ENCODE measurements at regions not wholly inside any gene's neighbourhood (a gene's known extent, or its start where the extent isn't known, plus 50 kb on each side); places are given as distances from the start of the nearest gene placed in this dataset.
"Not testable (repeated sequence)": the region's sequence is repeated elsewhere in the genome, so short reads cannot be mapped to it uniquely, and the experiment has no call there.

DNA sequence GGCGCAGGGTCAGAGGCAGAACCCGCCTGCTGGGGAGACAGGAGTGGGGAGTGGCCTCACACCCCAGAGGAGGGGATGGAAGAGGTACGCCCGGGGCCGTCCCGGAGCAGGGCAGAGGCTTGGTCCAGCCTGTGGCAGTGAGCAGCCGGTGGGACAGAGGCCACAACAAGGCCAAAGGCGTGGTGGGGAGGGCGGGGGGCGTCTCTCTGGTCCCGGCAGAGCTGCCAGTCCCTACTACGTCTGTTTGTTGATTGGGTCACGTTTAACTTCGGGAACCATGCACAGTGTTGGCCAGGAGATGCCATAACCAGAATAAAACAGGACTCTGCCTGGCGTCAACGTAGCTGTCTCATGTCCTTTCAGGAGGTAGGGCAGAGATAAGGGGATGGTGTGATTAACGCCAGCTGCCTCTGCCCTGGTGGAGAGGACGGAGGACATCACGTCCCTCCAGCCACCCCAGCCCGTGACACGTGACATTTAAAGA is 192.8 kb downstream of the BANP start:
- 23 to 60% (median 57%) methylated on average over 19 to 21 of the region's 21 CpGs for WGBS, 3 donors

DNA sequence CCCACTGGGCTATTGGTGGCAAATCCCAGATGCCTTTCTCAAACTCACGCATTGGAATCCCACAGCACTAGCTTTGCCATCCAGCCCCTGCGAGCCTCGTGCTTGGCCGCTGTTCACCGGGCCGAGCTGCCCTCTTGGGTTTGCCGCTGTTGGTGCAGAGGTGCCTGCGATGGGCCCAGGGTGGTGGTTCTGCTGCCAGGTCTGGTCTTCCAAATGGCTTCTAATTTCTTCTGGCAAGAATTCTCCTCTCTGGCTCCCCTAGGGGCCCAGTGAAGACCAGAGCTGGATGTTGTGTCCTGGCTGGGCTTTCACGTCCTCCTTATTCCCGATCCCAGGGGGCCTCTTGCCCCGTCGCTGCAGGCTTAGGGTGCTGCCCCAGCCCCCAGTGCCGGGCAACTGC is 194.1 kb downstream of the BANP start:
- WGBS, 3 donors: 72 to 92% (median 79%) methylated on average over 12 to 13 of the region's 13 CpGs
- not testable (repeated sequence) for H3K27ac ChIP-seq (ENCODE audit: low read depth, low read length)

More for the DNA sequence above, 192.8 kb downstream of the BANP start:
- no peak overlapping the region for H3K27ac ChIP-seq (ENCODE audit: low read depth, low read length)

DNA sequence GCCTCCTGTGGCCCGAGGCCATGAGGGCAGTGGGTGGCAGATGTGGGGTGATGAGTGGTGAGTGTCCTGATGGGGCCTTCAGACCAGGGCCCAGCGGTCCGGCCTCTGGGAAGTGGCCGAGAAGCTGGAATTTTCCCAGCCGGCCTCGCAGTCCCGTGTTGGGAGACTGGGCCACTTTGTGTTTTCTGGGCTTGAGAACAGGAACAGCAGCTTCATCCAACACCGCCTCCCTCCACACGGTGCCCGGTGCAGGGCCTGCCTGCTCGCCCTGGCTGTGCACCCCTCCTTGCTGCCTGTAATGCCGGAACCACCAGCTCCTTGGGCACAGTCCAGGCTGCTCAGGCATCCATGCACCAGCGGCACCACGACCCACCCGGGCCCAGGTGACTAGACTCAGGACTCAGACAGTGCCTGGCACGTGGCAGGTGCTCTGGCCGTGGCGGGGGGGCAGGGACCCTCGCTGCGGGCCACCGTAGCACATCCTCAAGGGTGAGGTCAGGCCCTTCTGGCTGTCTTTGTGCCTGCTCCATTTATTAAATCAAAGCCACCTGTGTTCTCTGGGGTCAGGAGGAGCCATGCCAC is 194.7 kb downstream of the BANP start:
- H3K27ac ChIP-seq (ENCODE audit: low read depth, low read length): not testable (repeated sequence)
- 84% methylated on average over 21 of the region's 21 CpGs for WGBS, 3 donors

DNA sequence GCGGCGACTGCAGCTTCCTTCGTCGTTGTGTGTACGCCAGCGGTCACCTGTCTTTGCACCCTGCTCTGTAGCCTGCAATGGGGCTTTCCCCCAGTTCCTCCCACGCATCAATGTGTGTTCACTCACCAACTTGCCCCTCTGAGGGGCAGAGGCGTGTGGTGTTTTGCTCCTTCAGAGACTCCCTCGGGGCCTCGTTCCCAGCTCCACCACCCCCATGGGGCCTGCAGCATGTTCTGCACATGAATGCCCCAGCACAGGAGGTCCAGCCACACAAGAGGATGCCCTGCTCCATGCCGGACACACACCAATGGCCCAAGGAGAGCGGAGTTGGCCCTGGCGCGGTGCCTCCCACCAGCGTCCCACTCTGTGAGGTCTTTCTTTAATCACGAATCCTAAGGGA is 196.8 kb downstream of the BANP start:
- 80 to 88% (median 87%) methylated on average over 16 of the region's 16 CpGs for WGBS, 3 donors
- H3K27ac ChIP-seq (ENCODE audit: low read depth, low read length): not testable (repeated sequence)

DNA sequence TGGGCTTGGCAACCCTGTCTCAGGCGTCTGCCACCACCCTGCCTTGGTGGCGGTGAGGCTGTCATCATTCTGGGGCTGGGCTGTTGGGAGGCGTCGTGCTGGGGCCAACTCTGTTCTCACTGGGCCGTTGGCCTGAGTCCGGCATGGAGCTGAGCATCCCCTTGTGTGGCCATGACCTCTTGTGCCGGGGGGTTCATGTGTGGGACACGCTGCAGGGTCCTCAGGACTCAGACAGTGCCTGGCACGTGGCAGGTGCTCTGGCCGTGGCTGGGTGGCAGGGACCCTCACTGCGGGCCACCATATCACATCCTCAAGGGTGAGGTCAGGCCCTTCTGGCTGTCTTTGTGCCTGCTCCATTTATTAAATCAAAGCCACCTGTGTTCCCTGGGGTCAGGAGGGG is 197.4 kb downstream of the BANP start:
- H3K27ac ChIP-seq (ENCODE audit: low read depth, low read length): not testable (repeated sequence)
- 74 to 78% (median 76%) methylated on average over 11 of the region's 11 CpGs for WGBS, 3 donors

DNA sequence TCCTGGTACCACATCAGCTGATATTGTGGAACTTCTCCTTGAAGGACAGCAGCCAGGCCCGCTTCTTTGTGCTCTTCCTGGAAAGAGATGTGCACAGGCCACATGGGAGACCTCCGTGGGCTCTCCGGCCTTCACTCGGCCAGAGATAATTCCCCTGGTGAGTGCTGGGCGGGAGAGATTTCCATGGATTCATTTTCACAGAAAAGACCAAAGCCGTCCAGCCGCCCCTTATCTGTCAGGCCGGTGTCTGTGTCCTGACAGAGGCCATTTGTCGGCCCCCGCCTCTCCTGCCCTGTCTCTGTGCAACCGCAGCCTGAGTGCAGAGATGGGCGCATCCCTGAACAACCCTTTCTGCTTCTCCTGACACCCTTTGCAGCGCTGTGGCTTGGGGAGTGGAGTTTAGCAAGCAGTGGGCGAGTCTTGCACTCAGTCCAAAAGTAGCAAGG is 197.9 kb downstream of the BANP start:
- 57 to 76% (median 71%) methylated on average over 11 to 14 of the region's 14 CpGs for WGBS, 3 donors
- not testable (repeated sequence) for H3K27ac ChIP-seq (ENCODE audit: low read depth, low read length)

DNA sequence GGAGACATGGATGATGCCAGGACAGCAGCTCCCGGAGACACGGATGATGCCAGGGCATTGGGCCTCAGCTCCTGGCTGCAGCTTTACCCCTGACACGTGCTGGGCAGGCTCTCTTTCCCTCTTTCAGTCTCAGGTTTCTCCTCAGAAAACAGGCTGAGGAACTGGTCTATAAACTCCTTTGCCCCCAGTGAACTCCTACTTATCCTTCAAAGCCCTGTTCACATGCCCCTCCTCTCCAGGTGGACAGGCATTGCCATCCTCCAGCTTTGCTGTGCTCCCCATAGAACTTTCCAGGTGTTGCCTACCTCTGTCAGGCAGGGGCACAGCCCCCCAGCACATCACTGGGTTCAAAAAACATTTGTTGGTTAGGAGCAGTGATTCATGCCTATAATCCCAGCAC is 198.4 kb downstream of the BANP start:
- 80 to 91% (median 90%) methylated on average over 3 of the region's 3 CpGs for WGBS, 3 donors
- not testable (repeated sequence) for H3K27ac ChIP-seq (ENCODE audit: low read depth, low read length)

DNA sequence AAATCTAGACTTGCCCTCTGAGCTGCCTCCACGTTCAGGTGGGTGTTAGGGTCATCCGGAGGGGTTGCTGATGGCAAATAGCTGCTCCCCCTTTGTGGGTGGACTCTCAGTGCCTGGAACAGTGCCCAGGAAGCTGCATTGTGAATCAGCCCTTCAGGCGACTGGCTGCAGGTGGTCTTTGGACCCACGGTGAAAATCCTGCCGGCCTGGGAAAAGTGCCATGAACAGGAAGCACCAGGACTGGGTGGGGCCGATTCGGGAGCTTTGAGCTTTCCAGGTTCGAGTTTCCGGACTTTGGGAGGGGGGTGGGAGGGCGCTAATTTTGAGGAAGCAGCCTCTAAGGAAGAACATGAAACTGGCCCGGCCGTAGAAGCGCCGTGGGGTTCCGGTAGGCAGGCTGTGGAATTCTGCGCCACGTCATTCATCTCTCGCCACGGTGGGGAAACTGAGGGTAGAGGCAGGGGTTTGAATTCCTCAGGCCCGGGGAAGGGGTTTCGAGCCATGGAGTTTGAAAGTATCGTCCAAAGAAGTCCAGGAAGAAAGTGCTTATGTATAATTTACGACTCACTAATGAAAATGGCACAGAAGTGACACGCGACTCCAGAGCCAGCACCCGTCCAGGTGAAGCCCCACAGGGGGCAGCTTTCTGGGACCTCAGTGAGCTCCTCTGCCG is 199.4 kb downstream of the BANP start:
- WGBS, 3 donors: 51 to 60% (median 60%) methylated on average over 27 of the region's 27 CpGs
- H3K27ac ChIP-seq (ENCODE audit: low read depth, low read length): not testable (repeated sequence)

DNA sequence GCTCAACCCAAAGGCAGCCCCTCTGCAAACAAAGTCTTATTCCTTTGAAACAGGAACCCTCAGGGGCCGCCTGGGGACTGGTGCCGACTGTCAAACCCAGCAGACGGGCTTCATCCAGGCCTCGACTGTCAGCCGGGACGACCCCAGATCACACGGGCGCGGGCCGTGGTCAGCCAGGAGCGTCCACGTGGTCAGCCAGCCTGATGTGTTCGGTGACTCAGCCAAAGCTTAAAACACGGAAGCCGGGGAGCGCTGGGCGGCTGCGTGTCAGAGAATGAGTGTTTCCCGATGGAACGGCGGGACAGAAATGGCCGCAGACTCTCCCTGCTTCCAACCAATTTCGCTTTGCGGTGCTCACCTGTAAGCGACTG is 199.9 kb downstream of the BANP start:
- 64 to 80% (median 75%) methylated on average over 23 to 25 of the region's 25 CpGs for WGBS, 3 donors
- not testable (repeated sequence) for H3K27ac ChIP-seq (ENCODE audit: low read depth, low read length)

DNA sequence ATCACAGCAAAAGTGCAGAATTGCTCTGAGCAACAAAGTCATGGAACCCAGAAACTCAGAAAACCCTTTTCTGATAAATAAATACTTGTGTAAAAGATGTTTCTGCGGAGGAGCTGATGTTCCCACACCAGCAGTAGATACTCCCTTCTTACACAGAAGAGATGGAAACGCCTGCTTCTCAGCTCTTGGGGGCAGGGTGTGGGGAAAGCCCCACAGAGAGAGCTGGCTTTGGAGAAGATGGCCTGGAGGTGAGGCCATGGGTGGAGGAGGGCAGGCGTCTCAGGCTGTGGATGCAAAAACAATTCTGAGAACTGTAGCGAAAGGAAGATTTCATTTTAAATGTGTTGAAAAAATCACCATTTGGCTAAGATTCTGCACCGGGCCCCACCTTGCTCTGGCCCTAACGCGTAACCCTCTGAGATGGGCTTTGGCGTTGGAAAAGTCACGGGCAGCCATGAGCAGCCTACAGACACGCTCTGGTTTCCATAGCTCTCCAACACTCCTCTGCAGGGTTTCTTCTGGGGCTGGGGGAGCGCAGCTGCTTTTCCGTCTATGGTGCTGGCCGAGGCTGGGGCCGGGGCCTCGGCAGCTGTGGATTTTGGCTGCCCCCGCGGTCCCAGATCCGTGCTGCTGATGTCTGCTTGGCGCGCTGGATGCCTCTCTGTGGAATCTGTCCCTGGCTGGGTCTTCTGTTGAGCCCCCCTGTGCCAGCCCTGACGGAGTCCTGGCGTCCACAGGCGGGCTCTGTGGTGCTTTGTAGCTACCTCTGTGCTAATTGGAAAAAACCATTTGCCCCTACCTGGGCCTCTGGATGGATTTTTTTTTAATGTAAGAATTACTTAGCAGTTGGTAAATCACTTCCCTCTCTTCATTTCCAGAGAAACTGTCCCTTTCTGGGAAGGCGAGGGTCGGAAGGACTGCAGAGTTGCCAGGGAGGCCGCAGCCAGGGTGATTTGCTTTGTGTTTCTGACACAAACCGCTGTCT is 200.9 kb downstream of the BANP start:
- H3K27ac ChIP-seq (ENCODE audit: low read depth, low read length): not testable (repeated sequence)
- 74 to 75% (median 75%) methylated on average over 27 of the region's 27 CpGs for WGBS, 3 donors

DNA sequence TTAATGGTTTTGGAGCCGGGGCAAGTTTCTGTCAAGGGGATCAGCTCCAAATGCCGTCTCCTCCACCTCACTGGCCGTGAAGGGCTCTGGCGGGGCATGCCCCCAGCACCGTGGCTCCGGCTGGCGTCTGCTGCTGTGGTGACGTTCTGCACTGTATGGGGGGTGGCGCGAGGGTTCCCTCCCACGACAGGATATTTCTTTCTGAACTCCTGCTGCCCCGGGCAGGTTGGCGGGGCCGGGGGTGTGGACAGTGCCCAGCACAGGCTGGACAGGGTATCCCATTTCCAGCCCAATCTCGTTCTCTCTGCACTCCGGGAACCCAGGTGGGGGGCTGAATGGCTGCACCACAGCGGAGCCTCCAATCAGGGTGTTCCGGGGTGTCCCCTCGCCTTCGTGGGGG is 201.6 kb downstream of the BANP start:
- not testable (repeated sequence) for H3K27ac ChIP-seq (ENCODE audit: low read depth, low read length)
- 58 to 85% (median 76%) methylated on average over 20 of the region's 20 CpGs for WGBS, 3 donors

DNA sequence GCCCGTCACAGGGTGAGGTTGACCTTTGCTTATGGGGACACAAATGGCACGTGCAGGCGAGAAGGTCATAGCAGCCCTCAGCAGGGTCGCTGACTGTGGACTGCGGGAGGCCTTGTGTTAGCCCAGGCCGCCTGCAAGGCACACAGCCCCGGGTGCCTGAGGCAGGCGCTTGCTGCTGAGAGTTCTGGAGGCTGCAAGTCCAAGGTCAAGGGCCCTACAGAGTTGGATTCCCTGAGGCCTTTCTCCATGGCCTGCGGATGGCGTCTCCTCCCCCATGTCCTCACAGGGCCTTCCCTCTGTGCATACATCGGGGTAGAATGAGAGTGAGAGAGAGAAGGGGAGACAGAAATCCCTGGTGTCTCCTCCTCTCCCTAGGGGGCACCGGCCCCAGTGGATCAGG is 202.3 kb downstream of the BANP start:
- 77 to 87% (median 81%) methylated on average over 10 to 12 of the region's 12 CpGs for WGBS, 3 donors
- H3K27ac ChIP-seq (ENCODE audit: low read depth, low read length): not testable (repeated sequence)

DNA sequence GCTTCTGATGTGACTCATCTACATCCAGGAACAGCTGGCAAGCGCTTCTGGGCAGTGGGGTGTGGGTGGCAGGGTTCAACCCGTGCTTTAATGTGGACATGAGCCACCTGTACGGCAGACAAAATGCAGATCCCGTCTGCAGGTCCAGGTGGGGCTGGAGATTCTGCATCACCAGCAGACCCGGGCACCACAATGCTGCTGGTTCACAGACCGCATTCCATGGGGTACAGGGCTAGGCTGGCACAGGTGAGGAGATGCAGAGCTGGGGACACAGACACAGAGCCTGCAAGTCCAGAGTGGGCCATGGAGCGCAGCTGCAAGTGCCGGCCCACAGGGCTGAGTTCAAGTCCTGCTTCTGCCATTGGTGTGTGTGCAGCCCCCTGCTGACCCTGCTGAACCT is 203.7 kb downstream of the BANP start:
- not testable (repeated sequence) for H3K27ac ChIP-seq (ENCODE audit: low read depth, low read length)
- WGBS, 3 donors: 85 to 91% (median 89%) methylated on average over 8 of the region's 8 CpGs

DNA sequence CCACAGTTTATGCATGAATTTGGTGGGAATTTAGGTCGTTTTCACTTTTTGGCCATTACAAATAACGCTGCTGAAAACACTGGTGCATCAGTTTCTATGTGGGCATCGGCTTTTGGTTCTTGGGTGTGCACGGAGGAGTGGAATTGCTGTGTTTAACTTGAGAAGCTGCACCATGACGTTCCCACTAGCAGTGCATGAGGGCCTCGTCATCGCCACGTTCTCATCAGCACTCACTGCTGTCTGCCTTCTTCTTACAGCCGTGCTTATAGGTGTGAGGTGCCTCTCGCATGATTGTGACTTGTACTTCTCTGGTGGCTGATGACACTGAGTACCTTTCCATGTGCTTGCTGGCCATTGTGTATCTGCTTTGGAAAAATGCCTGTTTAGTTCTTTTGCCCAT is 204.4 kb downstream of the BANP start:
- WGBS, 3 donors: 73 to 91% (median 86%) methylated on average over 10 of the region's 10 CpGs
- H3K27ac ChIP-seq (ENCODE audit: low read depth, low read length): not testable (repeated sequence)

DNA sequence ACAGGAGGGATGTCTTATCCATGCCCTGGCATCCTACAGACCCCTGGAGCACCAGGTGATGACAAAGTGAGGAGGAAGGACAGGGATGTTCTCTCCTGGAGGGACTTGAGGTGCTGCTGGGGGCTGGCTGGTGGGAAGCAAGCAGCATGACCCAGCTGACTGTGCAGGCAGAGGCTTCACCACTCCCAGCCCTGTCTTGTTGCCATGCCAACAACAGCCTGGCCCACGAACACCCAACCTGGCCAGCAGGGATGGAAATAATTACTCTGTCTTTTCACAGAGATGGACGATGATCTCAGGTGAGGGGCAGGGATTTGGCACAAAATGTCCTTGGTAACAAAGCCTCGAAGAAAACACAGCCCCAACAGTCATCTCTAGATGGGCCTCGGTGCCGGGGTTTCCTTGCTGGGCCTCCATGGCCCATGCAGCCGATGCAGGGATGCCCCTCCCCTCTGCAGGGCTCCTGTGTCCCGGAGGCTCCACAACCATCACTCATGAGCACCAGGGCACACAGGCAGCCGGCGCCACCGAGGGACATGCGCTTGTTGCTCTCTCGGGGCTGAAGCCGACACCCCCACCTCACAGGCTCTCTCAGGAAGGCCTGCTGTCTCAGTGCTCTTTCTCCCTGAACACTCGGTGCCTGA is 205.5 kb downstream of the BANP start:
- 76 to 78% (median 78%) methylated on average over 6 to 8 of the region's 14 CpGs for WGBS, 3 donors
- H3K27ac ChIP-seq (ENCODE audit: low read depth, low read length): not testable (repeated sequence)

DNA sequence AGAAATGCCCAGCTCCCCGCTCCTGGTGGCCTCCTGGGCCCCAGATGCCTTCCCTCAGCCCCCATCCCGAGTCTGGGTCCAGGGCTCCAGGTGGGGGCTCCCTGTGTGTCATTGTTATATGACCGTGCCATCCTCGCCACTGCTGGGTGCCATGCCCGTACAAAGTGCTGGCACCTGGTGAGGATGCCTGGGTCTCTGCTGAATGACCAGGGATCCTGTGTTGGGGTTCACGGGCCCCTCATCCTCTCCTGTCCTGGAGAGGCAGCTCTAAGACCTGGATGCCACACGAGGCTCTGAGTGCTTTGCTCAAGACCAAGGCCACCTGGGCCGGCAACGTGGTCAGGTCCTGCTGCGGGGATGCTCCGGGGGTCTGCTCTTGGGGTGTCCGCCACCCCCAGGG is 206.5 kb downstream of the BANP start:
- H3K27ac ChIP-seq (ENCODE audit: low read depth, low read length): not testable (repeated sequence)
- WGBS, 3 donors: 72 to 87% (median 85%) methylated on average over 9 to 12 of the region's 12 CpGs

DNA sequence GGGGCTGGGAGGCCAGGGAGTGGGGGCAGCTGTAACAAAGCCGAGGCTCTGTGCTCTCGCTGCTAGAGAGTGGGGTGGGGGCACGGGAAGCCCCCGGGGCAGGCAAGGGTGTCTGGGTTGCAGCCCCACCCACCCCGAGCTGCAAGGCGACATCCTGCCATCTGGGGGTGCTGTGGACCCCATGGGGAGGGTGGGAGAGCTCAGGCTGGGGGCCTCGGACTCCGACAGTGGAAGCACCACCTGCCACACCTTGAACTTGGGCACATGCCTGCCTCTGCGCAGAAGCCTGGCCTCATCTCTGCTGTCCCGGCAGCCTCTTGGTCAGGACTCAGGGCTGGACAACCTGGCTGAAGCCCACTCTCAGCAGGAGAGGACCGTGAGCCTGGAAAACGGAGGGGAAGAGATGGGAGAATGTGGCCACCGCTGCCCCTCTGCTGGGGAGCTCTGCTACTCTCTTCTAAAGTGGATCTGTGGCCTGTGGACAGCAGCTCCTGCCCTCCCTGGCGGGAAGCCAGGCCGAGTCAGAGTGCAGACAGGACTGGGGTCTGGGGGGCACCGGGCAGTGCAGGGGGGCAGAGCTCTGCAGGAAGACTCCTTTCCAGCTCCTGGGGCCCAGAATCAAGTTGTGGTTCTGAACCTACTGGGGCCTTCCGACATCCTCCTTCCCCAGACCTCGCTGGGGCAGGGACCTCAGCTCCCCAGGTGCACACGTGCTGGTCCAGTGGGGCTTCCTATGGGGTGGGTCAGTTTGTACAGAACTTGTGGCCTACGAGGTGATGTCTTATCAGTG is 207.2 kb downstream of the BANP start:
- not testable (repeated sequence) for H3K27ac ChIP-seq (ENCODE audit: low read depth, low read length)
- WGBS, 3 donors: 64 to 79% (median 77%) methylated on average over 15 to 20 of the region's 20 CpGs

Measured in adipose tissue (tissue), 3 donors.